PFSK-1 (cell line): ENCODE measurements at regions not wholly inside any gene's neighbourhood (a gene's known extent, or its start where the extent isn't known, plus 50 kb on each side); places are given as distances from the start of the nearest gene placed in this dataset.

Experiments
- FOXP2 ChIP-seq: optimal IDR thresholded peaks from 2 replicates; pipeline ENCODE3; 2011; ENCODE audit warnings: borderline replicate concordance, control low read depth, inconsistent platforms; ENCODE audit not compliant: insufficient read depth; ENCODE audit errors: extremely low read length, extremely low read depth
- POLR2AphosphoS5 ChIP-seq: IDR thresholded peaks from 2 replicates; pipeline ENCODE4 v1.6.1; 2012; ENCODE audit warnings: low read depth, mild to moderate bottlenecking, control low read depth, low read length, moderate library complexity
- REST ChIP-seq, 2 experiments: IDR thresholded peaks; 2 replicates each; pipeline versions ENCODE4 v1.6.1 to v1.8.0; 2011 to 2012; ENCODE audit warnings: low read depth in 2 of 2, low read length in 2 of 2, control low read depth in 1 of 2, inconsistent platforms in 1 of 2, mild to moderate bottlenecking in 1 of 2, moderate library complexity in 1 of 2; ENCODE audit not compliant: insufficient read depth in 1 of 2
- SIN3A ChIP-seq: IDR thresholded peaks from 2 replicates; pipeline ENCODE4 v1.6.1; 2012; ENCODE audit warnings: mild to moderate bottlenecking, low read length, moderate library complexity, borderline replicate concordance; ENCODE audit not compliant: insufficient read depth
- TAF1 ChIP-seq: IDR thresholded peaks from 2 replicates; pipeline ENCODE4 v1.6.1; 2012; ENCODE audit warnings: low read length, control low read depth, borderline replicate concordance; ENCODE audit not compliant: insufficient read depth

- no peak for TF ChIP-seq TAF1
- TF ChIP-seq POLR2AphosphoS5, result no peak
- TF ChIP-seq SIN3A, result no peak
- TF ChIP-seq REST (IDR thresholded peaks at IDR 0.05; ENCODE audit: insufficient read depth in 1 of 2, low read depth in 2 of 2, low read length in 2 of 2), result no peak
- TF ChIP-seq FOXP2, result no peak
Measured at GRCh38 chr14:97290065-97290464, 492.9 kb downstream of the VRK1 start.
